T-cell (primary cell): ENCODE measurements at regions not wholly inside any gene's neighbourhood (a gene's known extent, or its start where the extent isn't known, plus 50 kb on each side); places are given as distances from the start of the nearest gene placed in this dataset.

Experiments used
- ATAC-seq, 4 experiments: fragments of 200-7000 bp in 3 of 4; fragments of 150-1000 bp in 1 of 4; cut with Tn5 transposase; replicated peaks in 1 of 4; 1 replicate in 3 of 4; 2 replicates in 1 of 4; pipeline ENCODE4 v1.10.0; 2021; ENCODE audit warnings: moderate library complexity in 3 of 4, mild to moderate bottlenecking in 2 of 4, moderate number of reproducible peaks in 1 of 4
- CTCF ChIA-PET, 2 donors: fragments of 300-600 bp; sonication (Branson Sonifier 250); formaldehyde crosslinking; loops; one replicate each; lab custom pipeline; 2022; ENCODE audit warnings: antibody characterized with exemption in 2 of 2; lab: Charles Lee
- POLR2A ChIA-PET, 2 donors: fragments of 300-600 bp; sonication (Branson Sonifier 250); formaldehyde crosslinking; loops; one replicate each; lab custom pipeline; 2022; ENCODE audit warnings: antibody characterized with exemption in 2 of 2; lab: Charles Lee
- DNase-seq, 35 experiments: peaks; one replicate each; pipeline versions ENCODE4 v3.0.0 to v3.0.0-alpha.2; 2013 to 2023
- H3K27ac ChIP-seq: one replicate; pipeline ENCODE4 v1.5.1; 2013; ENCODE audit warnings: low read length
- H3K27me3 ChIP-seq, 2 experiments: replicated peaks in 1 of 2; 1 replicate in 1 of 2; 2 replicates in 1 of 2; pipeline versions ENCODE4 v1.6.1 to v1.7.0; 2013; ENCODE audit warnings: low read length in 1 of 2, mixed read lengths in 1 of 2; ENCODE audit not compliant: control insufficient read depth in 2 of 2, insufficient read depth in 2 of 2; ENCODE audit errors: extremely low read depth in 1 of 2
- H3K36me3 ChIP-seq, 2 donors: 1 replicate in 1 of 2; 2 replicates in 1 of 2; pipeline versions ENCODE4 v1.6.1 to v1.7.0; 2013; ENCODE audit warnings: low read length in 1 of 2; ENCODE audit not compliant: control insufficient read depth in 2 of 2, insufficient read depth in 1 of 2; ENCODE audit errors: extremely low read depth in 1 of 2
- H3K4me1 ChIP-seq, 2 experiments: 1 replicate in 1 of 2; 2 replicates in 1 of 2; pipeline versions ENCODE4 v1.6.1 to v1.7.0; 2013; ENCODE audit warnings: low read length in 2 of 2, mixed read lengths in 1 of 2; ENCODE audit not compliant: insufficient read depth in 2 of 2, control insufficient read depth in 1 of 2; ENCODE audit errors: extremely low read depth in 1 of 2
- H3K4me3 ChIP-seq, 2 donors: 1 replicate in 1 of 2; 2 replicates in 1 of 2; pipeline versions ENCODE4 v1.5.1 to v1.7.0; 2013; ENCODE audit warnings: mild to moderate bottlenecking in 2 of 2, low read length in 1 of 2, moderate library complexity in 1 of 2; ENCODE audit not compliant: control insufficient read depth in 1 of 2; ENCODE audit errors: extremely low read depth in 1 of 2
- H3K9me3 ChIP-seq: 2 replicates; pipeline ENCODE4 v1.7.0; 2013
- H3K27ac Mint-ChIP-seq, 2 donors: one replicate each; pipeline ENCODE4 v1.8.0; 2020 to 2021; ENCODE audit warnings: mild to moderate bottlenecking in 2 of 2, mixed read lengths in 2 of 2
- H3K27me3 Mint-ChIP-seq, 2 donors: one replicate each; pipeline ENCODE4 v1.8.0; 2021 to 2022; ENCODE audit warnings: mixed read lengths in 2 of 2
- H3K36me3 Mint-ChIP-seq: one replicate; pipeline ENCODE4 v1.8.0; 2021; ENCODE audit warnings: mixed read lengths
- H3K4me1 Mint-ChIP-seq, 3 donors: one replicate each; pipeline ENCODE4 v1.8.0; 2020 to 2022; ENCODE audit warnings: mixed read lengths in 3 of 3, mild to moderate bottlenecking in 1 of 3
- H3K4me3 Mint-ChIP-seq, 3 donors: one replicate each; pipeline ENCODE4 v1.8.0; 2020 to 2022; ENCODE audit warnings: mild to moderate bottlenecking in 3 of 3, mixed read lengths in 3 of 3, moderate library complexity in 3 of 3
- H3K9me3 Mint-ChIP-seq, 3 donors: one replicate each; pipeline ENCODE4 v1.8.0; 2020 to 2022; ENCODE audit warnings: mixed read lengths in 3 of 3
- WGBS: methylation state at CpG from one replicate; pipeline ENCODE4 v1.1.5; 2013; ENCODE audit warnings: missing lambda C conversion rate; ENCODE audit not compliant: insufficient coverage; 5-methylcytosine and 5-hydroxymethylcytosine counted together

GRCh38 chr3:44061268-44061667 is 180.4 kb upstream of the TOPAZ1 start:
- POLR2A ChIA-PET = no interaction called here
- WGBS = no CpG with 5 or more reads among the region's 3 CpGs
- ATAC-seq (no peak), DNase-seq (no peak)
- no peaks in the 10 kb centered on the region for H3K36me3 Mint-ChIP-seq
- CTCF ChIA-PET = no interaction called here
- peaks cover 27 to 34% (median 32%) of the 10 kb centered on the region in 3 donors for H3K4me1 Mint-ChIP-seq
- Histone ChIP-seq H3K36me3 (no peaks in the 10 kb centered on the region), H3K27ac (no peak overlapping the region), H3K4me1 (peaks cover 2 to 17% of the 10 kb centered on the region in 2 experiments), H3K9me3 (no peaks in the 10 kb centered on the region), H3K27me3 (peaks cover 0 to 46% of the 10 kb centered on the region in 2 experiments), H3K4me3 (no peak overlapping the region)
- H3K9me3 Mint-ChIP-seq = no peaks in the 10 kb centered on the region
- H3K27ac Mint-ChIP-seq = no peak overlapping the region
- H3K27me3 Mint-ChIP-seq = peaks cover 0 to 21% of the 10 kb centered on the region in 2 donors
- H3K4me3 Mint-ChIP-seq = no peak overlapping the region

GRCh38 chr3:44061961-44062360 is 179.7 kb upstream of the TOPAZ1 start:
- H3K27me3 ChIP-seq = peaks cover 0 to 42% of the 10 kb centered on the region in 2 experiments
- CTCF ChIA-PET = no interaction called here
- no peaks in the 10 kb centered on the region for H3K9me3 Mint-ChIP-seq
- no peaks in the 10 kb centered on the region for H3K36me3 Mint-ChIP-seq
- no peak overlapping the region for H3K4me3 Mint-ChIP-seq
- no peak overlapping the region for H3K27ac Mint-ChIP-seq
- no peaks in the 10 kb centered on the region for H3K36me3 ChIP-seq
- 91% methylated on average over 9 of the region's 9 CpGs for WGBS
- H3K4me1 ChIP-seq = peaks cover 2 to 17% of the 10 kb centered on the region in 2 experiments
- POLR2A ChIA-PET = no interaction called here
- H3K9me3 ChIP-seq = no peaks in the 10 kb centered on the region
- no peak overlapping the region for H3K27ac ChIP-seq
- peaks cover 27 to 34% (median 32%) of the 10 kb centered on the region in 3 donors for H3K4me1 Mint-ChIP-seq
- H3K4me3 ChIP-seq = no peak overlapping the region
- ATAC-seq (no peak), DNase-seq (no peak)
- H3K27me3 Mint-ChIP-seq = peaks cover 0 to 18% of the 10 kb centered on the region in 2 donors

GRCh38 chr3:44065311-44066094 is 176.2 kb upstream of the TOPAZ1 start:
- Mint-ChIP-seq H3K36me3 (no peaks in the 10 kb centered on the region), H3K9me3 (no peaks in the 10 kb centered on the region), H3K27ac (no peak overlapping the region), H3K4me3 (no peak overlapping the region), H3K27me3 (peaks cover 7 to 15% of the 10 kb centered on the region in 2 donors), H3K4me1 (peaks cover 2% of the 10 kb centered on the region in 3 donors)
- no peak overlapping the region for H3K4me3 ChIP-seq
- H3K27ac ChIP-seq = no peak overlapping the region
- no peak for ATAC-seq
- H3K27me3 ChIP-seq = peaks cover 0 to 23% of the 10 kb centered on the region in 2 experiments
- H3K9me3 ChIP-seq = no peaks in the 10 kb centered on the region
- 81% methylated on average over 7 of the region's 10 CpGs for WGBS
- H3K36me3 ChIP-seq = no peaks in the 10 kb centered on the region
- DNase-seq = no peak
- ChIA-PET CTCF (no interaction called here), POLR2A (no interaction called here)
- H3K4me1 ChIP-seq = peaks cover 0 to 3% of the 10 kb centered on the region in 2 experiments

- peaks cover 7 to 19% of the 10 kb centered on the region in 2 donors for H3K27me3 Mint-ChIP-seq
- H3K27me3 ChIP-seq = peaks cover 0 to 25% of the 10 kb centered on the region in 2 experiments
- ATAC-seq (no peak), DNase-seq (no peak)
- H3K9me3 Mint-ChIP-seq = no peaks in the 10 kb centered on the region
- no peaks in the 10 kb centered on the region for H3K36me3 ChIP-seq
- no peaks in the 10 kb centered on the region for H3K4me1 Mint-ChIP-seq
- no peaks in the 10 kb centered on the region for H3K9me3 ChIP-seq
- no peaks in the 10 kb centered on the region for H3K4me1 ChIP-seq
- H3K4me3 ChIP-seq = no peak overlapping the region
- no peak overlapping the region for H3K27ac ChIP-seq
- WGBS = no CpG with 5 or more reads among the region's 3 CpGs
- no peaks in the 10 kb centered on the region for H3K36me3 Mint-ChIP-seq
- H3K4me3 Mint-ChIP-seq = no peak overlapping the region
- H3K27ac Mint-ChIP-seq = no peak overlapping the region
- ChIA-PET CTCF (no interaction called here), POLR2A (no interaction called here)
These were observed 174.9 kb upstream of the TOPAZ1 start for GRCh38 chr3:44066806-44067205.

GRCh38 chr3:44067431-44067830 is 174.3 kb upstream of the TOPAZ1 start:
- Histone ChIP-seq H3K9me3 (no peaks in the 10 kb centered on the region), H3K4me3 (no peak overlapping the region), H3K36me3 (no peaks in the 10 kb centered on the region), H3K4me1 (no peaks in the 10 kb centered on the region), H3K27ac (no peak overlapping the region), H3K27me3 (peaks cover 0 to 21% of the 10 kb centered on the region in 2 experiments)
- no peaks in the 10 kb centered on the region for H3K4me1 Mint-ChIP-seq
- H3K27me3 Mint-ChIP-seq = peaks cover 9 to 17% of the 10 kb centered on the region in 2 donors
- 74% methylated on average over 3 of the region's 6 CpGs for WGBS
- no peaks in the 10 kb centered on the region for H3K36me3 Mint-ChIP-seq
- POLR2A ChIA-PET = no interaction called here
- DNase-seq (no peak), ATAC-seq (no peak)
- CTCF ChIA-PET = no interaction called here
- no peak overlapping the region for H3K27ac Mint-ChIP-seq
- no peak overlapping the region for H3K4me3 Mint-ChIP-seq
- no peaks in the 10 kb centered on the region for H3K9me3 Mint-ChIP-seq

- Histone ChIP-seq H3K36me3 (no peaks in the 10 kb centered on the region), H3K27me3 (peaks cover 0 to 18% of the 10 kb centered on the region in 2 experiments), H3K27ac (no peak overlapping the region), H3K4me3 (no peak overlapping the region), H3K9me3 (no peaks in the 10 kb centered on the region), H3K4me1 (no peaks in the 10 kb centered on the region)
- Mint-ChIP-seq H3K27ac (no peak overlapping the region), H3K9me3 (no peaks in the 10 kb centered on the region), H3K27me3 (peaks cover 9 to 16% of the 10 kb centered on the region in 2 donors), H3K4me3 (no peak overlapping the region), H3K4me1 (no peaks in the 10 kb centered on the region), H3K36me3 (no peaks in the 10 kb centered on the region)
- DNase-seq (no peak), ATAC-seq (no peak)
- ChIA-PET POLR2A (no interaction called here), CTCF (no interaction called here)
- no CpG with 5 or more reads among the region's 3 CpGs for WGBS
These were observed 172.9 kb upstream of the TOPAZ1 start for GRCh38 chr3:44068753-44069152.
